Left forelimb (tissue), 1 donor: ENCODE measurements at regions not wholly inside any gene's neighbourhood (a gene's known extent, or its start where the extent isn't known, plus 50 kb on each side); places are given as distances from the start of the nearest gene placed in this dataset.
"Not testable (repeated sequence)": the region's sequence is repeated elsewhere in the genome, so short reads cannot be mapped to it uniquely, and the experiment has no call there.

ENCODE experiments used
- DNase-seq: peaks from one replicate; pipeline ENCODE4 v3.0.0-alpha.2; 2018; ENCODE audit warnings: low spot score

DNA sequence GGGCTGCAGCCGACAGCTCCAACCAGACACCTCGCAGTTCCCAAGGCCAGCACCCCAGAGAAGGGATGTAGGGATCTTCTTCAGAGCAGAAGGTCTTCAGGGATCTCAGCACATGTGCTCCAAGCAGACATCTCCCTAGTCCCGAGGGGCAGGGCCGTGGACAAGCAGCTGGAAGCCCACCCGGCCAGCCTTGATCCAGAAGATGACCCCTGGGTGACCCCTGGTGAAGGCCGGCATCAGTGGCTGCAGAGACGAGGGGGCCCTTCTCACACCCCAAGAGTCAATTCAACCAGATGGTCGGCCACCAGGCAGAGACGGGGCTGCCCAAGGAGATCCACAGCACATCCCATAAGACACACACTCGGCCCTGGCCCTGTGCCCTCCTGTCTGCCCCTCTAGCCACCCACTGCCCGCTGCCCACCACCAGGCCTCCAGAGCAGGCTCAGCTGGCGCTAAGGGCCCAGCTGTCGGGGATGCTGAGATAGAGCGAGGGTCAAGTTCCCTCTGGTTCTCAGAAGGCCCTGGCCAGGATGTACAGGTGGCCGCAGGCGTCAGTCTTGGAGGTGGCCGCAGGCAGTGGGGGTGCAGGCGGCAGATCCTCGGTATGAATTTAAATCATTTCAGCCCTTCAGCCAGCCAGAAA, 168.3 kb downstream of the BRD1 start:
- peak; percentile 59 for DNase-seq

GRCh38 chr22:49658902-49659280, 168.8 kb downstream of the BRD1 start:
- no peak for DNase-seq

DNA sequence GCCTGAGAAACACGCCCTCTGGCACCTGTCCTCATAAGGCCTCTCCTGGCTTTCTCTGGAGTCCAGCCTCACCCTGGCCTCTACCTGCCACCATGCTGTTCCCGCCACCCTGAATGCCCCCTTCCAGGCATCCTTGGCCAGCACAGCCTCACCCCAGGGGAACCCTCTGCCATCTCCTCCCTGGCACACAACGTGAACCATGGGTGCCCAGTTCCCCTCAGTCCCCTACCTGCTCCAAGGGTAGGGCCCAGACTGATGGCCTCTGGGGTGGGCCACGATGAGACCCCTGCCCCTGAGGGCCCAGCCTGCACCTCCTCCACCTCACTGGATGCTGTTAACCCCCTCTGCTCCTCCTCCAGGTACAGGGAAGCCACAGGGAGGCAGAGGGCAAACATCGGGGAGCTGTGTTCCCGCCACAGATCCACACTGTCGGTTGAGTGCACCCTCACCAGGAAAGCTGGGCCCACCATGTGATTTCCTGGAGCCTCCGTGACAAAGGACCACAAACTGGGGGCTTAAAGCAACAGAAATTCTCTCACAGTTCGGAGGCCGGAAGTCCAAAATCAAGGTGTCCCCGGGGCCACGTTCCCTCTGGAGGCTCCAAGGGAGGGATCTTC, 169.6 kb downstream of the BRD1 start:
- DNase-seq = peak; percentile 51

DNA sequence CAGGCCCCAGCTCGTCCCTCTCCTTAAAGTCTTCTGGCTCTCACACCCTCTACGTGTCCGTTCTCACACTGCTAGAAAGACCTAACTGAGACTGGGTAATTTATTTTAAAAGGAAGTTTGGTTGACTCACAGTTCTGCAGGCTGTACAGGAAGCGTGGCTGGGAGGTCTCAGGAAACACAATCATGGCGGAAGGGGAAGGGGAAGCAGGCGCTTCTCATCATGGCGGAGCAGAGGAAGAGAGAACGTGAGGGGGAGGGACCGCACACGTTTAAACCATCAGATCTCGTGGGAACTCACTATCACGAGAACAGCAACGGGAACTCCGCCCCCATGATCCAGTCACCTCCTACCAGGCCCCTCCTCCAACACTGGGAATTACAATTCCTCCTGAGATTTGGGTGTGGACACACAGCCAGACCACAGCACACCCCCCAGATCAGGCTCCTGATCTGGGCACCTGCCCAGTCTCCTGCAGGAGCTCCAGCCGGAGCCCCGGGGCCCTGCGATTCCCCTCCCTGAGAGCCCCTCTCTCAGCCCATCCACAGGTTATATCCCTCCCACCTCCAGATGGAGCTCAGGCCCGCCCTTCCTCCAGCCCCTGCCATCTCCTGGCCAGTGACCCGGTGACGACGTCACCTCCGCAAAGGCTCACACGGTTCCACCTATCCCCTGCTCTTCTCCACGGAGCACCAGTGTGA, 170.2 kb downstream of the BRD1 start:
- peak; percentile 64 for DNase-seq

DNA sequence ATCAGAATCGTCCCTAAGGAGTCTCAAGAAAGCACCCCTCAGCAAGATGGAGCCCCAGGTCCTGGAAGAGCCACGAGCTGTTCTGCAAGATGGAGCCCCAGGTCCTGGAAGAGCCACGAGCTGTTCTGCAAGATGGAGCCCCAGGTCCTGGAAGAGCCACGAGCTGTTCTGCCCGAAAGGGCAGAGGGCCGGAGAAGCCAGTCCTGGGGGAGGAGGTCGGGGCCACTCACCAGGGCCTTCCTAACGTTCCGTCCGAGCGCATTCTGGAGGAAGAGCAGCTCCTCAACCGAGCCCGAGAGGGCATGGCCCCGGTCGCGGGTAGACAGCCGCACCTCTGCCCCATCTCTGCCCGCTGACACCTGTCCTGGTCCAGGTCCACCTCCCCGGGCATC, 170.8 kb downstream of the BRD1 start:
- not testable (repeated sequence) for DNase-seq

DNA sequence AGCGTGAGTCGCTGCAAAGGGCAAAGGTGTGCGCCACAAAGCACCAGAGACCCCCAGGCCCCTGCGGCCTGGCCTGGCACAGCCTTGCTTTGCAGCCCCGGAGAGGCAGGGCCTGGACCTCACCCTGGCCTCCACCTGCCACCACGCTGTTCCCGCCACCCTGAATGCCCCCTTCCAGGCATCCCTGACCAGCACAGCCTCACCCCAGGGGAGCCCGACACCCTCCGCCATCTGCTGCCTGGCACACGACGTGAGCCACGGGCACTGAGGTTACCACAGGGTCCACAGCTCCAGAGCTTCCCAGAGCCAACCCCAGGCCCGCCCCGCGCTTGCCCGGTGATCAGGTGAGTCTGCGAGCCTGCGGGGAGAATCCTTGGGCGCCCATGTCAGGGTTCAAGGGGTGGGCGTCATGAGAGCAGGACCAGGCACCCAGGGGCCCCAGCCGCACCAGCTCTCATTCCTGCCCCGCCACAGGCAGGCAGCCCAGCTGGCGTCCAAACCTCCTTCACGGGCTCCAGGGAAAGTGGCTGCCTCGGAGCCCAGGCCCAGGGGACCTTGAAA, 171.3 kb downstream of the BRD1 start:
- DNase-seq = no peak

DNA sequence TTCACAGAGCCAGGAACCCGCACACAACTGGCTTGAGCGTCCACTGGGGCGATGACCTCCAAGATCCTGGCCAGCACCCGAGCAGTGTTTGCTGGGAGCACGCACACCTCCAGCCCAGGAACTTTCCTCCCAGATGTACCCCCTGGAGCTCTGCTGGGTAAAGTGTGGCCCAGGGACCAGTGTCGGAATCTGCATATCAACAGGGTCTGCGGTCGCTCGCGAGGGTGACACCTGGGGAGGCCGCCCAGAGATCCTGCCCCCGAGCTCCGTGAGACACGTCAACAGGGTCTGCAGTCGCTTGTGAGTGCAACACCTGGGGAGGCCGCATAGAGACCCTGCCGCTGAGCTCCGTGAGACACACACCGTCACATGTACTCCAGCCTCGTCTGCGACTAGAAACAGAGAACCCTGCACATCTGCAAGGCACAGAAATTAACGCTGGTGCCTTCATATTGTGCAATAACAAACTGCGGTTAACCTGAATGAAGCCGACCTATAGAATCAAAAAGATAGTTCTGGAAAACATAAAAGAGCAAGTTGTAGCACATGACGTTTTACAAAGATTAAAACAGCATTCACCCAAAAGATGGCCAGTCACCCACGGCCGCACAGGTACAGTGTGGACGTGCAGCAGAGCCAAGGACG, 172.4 kb downstream of the BRD1 start:
- no peak for DNase-seq

DNA sequence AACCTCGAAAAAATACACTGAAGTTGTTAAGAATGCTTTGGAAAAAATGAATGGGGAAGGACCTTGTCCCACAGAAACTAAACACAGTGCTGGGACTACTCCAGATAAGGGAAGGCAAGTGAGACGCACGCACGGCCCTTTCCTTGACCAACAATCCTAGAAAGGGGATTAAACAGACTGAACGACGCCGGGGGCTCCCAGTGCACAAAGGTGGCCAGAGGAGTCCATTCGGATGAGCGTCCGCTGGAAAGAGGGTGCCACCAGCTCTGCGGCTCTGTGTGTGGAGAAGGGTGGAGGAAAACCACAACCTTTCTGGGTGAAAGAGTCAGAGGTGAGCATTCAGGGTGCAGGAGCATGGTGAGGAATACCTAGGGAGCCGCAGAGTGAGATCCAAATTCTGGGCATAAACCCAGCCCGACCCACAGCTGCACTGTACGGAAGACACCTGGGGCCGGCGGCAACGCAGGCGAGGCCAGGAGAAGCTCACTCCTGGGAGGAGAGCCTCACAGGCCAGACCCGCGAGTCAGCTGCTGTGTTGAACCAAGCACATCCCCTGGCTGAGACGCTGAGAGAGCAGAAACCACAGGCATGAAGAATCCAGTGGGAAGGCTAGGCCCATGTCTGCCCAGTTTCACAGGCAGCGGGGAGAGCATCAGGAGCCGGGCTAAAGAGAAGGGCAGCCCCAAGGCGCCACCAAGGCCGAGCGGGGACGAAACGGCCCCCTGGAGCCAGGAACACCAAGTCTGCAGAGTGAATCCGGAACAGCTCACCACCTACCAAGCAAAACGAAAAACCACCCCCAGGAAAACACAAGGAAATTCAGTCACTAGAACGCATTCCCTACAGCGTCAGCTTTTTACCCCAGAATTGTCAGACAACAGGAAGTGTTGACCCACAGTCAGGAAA, 177.1 kb downstream of the BRD1 start:
- no peak for DNase-seq

- no peak for DNase-seq
Measured at GRCh38 chr22:49649166-49650068, 178.3 kb downstream of the BRD1 start.

GRCh38 chr22:49648053-49648452, 179.6 kb downstream of the BRD1 start:
- DNase-seq = no peak

GRCh38 chr22:49647627-49648026, 180.0 kb downstream of the BRD1 start:
- no peak for DNase-seq

DNA sequence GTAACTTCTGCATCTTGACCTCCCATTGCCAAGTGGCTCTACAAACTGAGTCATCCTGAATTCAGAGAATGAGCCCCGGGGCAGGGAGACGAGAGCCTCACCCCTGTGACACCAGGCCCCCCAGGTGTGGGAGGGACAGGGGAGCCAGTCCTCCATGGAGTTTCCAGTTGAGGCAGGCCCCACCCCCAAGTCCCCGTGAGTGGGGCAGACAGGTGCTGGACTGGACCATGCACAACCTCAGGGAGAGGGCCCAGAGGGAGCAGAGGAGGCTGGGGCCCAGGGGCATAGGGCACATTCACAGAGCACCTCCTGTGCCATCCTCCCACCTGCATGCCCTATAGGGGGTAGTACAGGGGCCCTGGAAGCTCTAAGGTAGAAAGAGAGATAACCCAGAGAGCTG, 180.8 kb downstream of the BRD1 start:
- DNase-seq = no peak

DNA sequence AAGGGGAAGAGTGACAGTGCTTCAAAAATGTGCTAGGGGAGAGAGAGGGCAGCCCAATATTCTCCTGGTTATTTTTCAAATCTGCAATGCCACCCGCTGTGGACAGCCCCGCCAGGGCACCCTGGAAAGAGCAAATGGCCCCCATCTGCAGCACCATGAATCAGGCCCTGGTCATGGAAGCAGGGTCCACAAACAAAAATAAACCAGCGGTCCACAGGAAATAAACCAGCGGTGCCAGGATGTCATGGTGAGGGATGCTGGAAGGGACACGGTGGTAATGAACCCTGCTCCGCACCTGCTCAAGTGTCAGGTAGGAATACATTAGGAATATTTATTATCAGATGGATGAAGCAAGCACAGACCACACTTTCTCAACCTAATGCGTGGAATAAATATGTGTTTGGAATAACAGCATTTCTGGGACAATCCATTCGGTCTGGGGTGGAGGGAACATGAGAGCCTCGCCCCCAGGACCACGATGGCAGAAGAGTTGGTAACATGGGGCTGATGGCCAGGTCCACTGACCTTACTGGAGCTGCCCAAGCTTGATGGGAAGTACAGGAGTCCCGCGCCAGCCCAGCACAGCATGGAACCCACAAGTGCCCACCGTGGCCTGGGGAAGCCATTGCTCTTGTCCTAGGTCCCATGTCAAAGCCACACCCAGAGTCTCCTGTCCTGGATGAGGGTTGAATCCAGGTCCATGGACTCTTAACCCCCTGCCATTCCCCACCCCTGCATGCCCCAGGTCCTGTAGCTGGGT, 181.7 kb downstream of the BRD1 start:
- no peak for DNase-seq

- DNase-seq = no peak
Measured at GRCh38 chr22:49645257-49645656, 182.4 kb downstream of the BRD1 start.

DNA sequence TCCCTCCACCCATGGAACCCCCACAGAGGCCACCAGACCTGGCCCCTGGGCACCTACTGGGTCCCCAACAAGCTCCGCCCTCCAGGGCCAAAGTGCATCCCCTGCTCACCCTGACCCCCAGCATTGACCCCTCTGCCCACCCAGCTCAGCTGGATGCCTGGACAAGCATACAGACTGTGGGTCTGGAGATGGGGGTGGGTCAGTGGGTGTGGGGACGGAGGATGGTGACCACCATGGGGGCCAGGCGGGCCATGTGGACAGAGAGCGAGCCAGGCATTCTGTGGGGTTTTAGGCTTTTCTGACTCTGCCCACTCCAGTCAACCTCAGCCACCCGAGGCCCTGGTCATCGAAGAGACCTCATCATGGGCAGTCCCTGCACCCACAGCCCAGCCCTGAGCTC, 183.7 kb downstream of the BRD1 start:
- DNase-seq = no peak

DNA sequence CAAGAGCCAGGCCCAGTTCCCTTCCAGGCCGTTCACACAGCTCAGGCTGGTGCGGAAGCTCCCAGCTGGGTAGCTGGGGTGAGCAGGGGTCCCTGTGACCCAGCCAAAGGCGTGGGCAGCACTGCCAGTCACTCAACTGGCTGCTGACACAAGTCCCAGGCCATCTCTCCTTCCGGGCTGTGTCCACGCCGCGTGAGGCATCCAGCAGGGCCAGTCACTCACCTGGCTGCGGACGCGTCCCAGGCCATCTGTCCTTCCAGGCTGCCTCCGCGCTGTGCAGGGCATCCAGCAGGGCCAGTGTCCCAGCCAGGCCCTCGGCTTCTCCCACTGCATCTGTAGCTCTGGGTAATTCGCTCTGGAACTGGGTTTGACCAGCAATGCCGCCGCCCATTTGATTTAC, 184.2 kb downstream of the BRD1 start:
- DNase-seq = no peak

GRCh38 chr22:49642741-49643140, 184.9 kb downstream of the BRD1 start:
- no peak for DNase-seq

DNA sequence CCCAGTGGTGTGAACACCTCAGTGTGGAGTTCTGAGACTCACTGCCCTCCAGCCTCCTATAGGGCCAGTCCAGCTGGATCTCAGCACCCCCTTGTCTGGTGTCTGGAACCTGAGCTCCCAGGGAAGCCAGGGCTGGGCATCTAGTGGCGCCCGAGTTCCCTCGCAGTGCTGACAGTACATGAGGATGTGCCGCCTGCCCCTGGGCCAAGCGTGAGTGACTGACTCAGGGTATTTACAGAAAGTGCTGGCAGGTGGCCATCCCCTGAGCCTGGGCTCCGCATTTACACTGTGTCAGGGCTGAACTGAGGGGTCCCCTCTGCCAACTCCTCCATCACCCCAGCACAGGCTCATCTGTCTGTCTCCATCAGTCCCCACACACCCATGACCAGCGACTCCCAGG, 185.3 kb downstream of the BRD1 start:
- no peak for DNase-seq

DNA sequence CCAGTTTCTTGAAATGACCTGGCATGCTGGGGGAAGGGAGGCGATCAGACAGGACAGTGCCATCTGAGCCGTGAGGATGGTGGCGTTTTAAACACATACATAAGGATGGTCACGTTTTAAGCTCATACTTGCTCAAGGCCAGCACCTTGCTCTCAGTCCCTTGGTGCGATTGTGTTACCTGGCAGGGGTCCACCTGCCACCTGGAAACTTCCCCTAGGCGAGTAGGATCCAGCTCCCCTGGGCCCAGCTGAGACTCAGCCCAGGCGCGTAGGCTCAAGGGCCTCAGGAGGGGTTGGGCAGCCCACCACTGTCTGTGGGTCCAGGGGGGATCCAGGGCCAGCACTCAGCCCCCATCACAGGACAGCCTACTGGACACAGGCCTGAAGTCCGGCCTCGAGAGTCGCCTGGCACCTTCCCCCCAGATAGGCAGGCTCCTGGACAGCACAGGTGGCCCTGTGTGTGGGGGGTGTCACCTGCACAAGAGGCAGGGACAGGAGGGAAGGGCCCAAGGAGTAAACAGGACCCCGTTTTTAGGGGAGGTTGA, 185.8 kb downstream of the BRD1 start:
- no peak for DNase-seq
